HG02885 (cell line): ENCODE measurements at regions not wholly inside any gene's neighbourhood (a gene's known extent, or its start where the extent isn't known, plus 50 kb on each side); places are given as distances from the start of the nearest gene placed in this dataset.
"Not testable (repeated sequence)": the region's sequence is repeated elsewhere in the genome, so short reads cannot be mapped to it uniquely, and the experiment has no call there.

Experiments used
- ATAC-seq: cut with Tn5 transposase; IDR thresholded peaks from one replicate; pipeline ENCODE4 v1.9.1; 2021; ENCODE audit warnings: mild to moderate bottlenecking; ENCODE audit not compliant: unreplicated experiment, poor library complexity

GRCh38 chr2:52312486-52312885, 1280.6 kb upstream of the NRXN1 start:
- ATAC-seq = no peak

DNA sequence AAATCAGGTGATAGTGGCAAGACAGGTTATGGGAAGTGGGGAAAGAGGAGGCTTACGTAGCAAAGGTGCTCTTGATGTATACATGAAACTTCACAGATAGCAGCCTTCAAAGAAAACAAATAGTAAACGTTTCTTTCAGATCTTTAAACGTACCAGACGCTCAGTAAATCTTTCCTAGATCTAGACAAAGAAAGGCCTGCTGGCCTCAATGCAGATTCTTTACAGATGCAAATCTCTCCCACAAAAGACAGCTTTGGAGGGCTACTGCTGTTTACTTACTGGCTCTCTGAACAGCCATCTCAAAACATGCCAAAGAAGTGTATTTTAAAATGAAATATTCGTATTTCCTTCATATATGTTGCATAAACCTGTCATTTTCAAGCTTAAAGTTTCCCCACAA, 1279.9 kb upstream of the NRXN1 start:
- ATAC-seq = no peak

DNA sequence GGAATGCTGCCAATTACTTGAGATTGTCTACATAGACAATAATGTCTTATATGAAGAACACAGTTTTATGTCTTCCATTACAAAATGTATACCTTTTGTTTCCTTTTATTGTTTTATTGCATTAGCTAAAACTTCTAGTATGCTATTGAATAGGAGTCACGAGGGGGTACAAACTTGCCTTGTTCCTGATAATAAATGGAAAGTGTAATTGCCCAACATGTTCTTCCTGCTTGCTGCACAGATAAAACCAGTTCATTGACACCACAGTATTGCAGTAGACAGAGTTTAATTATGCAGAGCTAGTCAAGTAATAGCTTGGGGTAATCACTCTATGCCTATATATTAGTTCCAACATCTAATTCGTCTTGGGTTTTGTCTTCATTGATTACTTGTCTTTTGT, 1276.2 kb upstream of the NRXN1 start:
- ATAC-seq = no peak

DNA sequence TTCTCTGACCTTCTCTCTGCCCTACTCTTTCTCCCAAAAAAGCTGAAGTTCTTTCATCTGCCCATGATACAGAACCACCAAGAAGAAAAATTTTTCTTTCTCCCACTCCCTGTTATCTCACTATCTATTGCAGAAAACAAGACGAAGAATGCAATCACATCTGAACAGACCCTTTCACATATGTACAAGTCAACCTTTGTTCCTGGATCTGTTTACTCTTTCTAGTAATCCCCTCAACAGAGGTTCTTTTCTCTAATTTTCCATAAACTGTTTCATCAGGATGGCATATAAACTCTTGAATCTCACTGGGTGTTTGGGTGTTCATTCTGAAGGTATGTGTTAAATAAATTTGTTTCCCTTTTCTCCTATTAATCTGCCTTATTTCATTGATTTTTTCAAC, 1262.7 kb upstream of the NRXN1 start:
- no peak for ATAC-seq

DNA sequence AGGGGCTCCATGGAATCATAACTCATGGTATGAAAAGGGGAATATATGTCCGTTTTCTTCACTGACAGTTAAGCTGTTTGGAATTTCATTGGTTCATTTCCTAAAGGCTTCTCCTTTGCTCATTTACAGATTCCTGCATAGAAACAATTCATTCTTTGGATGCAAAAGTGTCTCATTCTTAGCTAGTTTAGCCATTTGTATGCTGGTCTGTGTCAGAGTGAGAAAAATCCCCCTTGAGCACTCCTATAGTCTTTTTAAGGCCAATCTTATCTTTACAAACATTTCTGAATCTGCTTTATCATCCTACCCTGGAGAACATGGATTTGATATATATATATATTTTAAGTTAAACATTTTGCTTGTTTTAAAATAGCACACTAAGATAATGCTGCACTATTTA, 1260.9 kb upstream of the NRXN1 start:
- no peak for ATAC-seq

DNA sequence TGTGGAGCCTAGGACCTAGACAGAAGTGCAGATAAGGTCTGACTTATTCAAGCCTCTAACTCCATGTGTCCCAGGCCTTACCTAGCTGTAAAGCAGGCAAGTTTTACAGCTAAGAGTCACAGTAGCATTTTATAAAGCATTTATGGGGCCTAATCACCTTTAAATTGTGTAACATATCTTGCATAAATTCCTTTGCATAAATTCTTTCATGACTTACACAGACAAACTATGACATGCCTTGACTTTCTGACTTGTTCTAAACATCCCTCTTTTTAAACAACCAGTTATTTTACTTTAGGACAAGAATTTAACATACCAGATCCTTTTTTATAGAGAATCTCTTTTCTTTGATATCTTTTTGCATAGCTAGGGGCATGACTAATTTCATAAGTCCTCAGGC, 1257.8 kb upstream of the NRXN1 start:
- no peak for ATAC-seq

DNA sequence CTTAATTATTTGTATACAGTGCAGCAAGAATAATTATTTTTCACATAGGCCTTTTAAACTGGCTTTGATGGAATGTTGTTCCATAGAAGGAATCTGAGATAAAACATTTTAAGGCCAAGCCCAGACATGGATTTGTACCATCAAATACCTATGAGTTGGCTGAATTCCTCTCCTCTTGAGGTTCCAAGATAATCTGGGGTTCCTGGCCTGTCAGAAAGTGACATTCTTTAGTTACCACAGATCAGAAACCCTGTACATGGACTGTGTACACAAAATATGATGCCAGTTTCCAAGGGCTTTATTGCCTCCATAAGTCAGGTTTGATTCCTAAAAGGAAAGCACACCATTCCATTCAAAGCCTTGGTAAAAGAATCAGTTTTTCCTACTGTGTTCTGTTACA, 1256.7 kb upstream of the NRXN1 start:
- no peak for ATAC-seq

GRCh38 chr2:52269696-52270485, 1238.0 kb upstream of the NRXN1 start:
- no peak for ATAC-seq

DNA sequence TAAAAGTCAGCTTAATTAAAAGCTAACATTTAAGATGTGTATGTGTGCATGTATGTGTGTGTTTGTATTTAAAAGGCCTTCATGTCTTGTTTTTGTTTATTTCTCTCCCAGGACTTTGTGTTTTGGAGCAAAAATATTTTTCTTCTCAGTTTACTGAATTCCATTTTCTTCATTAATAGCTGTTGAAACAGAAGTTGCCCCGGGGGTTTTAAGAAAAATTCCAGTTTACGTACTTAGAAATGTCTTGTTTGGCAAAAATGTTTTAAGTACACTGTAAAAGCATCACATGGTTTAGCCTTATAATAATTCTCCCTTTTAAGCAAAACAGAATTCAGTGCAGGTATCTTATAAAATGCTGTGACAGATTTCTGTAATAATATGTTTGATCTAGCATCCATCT, 1233.0 kb upstream of the NRXN1 start:
- no peak for ATAC-seq

DNA sequence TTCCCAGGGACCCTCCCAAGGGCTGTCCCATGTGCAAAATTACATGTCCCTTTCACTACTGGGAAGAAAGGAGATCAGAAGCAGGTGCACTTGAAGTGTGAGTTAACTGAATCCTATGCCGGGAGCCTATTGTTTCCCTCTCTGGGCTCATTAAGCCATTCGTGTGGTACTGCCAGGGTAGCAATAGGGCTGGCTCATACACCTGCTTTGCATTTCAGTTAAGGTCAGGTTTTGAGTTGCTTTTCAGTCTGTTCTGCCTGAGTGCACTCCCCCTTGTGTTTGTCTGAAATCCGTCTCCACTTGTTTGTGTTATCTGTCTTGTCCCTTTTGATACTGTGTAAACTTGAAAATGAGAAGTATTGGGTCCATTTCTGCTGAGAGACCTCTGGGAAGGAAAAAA, 1232.6 kb upstream of the NRXN1 start:
- ATAC-seq = no peak

DNA sequence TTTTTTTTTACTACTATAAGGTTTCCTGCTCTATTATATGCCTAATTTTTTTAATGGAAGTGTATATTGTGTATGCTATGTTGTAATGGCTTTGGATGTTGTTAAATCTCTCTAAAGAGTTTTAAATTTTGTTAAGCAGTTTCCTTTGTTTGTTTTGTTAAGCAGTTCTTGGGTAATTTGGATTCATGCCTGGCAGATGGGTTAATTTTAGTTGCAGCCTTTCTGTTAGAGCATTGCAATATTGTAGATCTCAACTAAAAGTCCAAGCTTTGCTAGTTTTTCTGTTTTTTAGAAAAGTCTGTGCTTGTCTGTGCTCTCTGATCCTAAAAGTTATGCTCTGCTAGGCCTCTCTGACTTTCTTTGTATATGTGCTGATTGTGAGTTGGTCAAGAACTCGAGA, 1229.0 kb upstream of the NRXN1 start:
- no peak for ATAC-seq

DNA sequence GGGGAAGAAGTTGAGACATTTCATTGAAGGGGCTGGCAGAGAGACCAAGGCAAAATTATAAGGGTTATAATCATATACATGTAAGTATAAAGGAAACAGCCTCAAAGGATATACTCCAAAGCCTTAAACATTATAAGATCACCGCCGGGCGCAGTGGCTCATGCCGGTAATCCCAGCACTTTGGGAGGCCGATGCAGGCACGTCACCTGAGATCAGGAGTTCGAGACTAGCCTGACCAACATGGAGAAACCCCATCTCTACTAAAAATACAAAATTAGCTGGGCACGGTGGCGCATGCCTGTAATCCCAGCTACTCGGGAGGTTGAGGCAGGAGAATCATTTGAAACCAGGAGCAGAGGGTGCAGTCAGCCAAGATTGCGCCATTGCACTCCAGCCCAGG, 1227.0 kb upstream of the NRXN1 start:
- not testable (repeated sequence) for ATAC-seq

GRCh38 chr2:52258038-52258437, 1226.1 kb upstream of the NRXN1 start:
- ATAC-seq = no peak

DNA sequence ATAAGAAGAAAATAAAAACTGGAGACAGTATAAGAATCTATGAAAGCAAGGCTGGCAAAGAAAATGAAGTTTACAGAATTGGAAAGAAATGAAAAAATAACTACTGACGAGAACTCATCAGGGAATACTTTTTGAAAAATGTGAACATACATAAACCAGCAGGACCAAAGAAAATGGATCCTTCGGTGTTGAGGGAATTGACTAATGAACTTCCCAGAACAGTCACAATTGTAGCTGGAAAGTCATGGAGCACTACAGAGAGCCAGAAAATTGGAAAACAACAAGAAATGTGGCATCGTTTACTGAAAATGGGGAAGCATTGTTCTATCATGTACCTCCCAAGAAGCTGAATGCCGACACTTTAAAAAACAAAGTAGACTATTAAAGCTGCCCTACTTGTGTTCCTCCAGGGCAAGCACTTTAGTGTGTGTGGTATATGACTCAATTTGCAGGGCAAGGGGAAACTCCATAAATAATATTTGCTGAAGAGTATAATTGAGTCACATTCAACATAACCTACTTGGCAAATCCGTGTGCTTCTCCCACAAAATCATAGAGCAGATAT, 1221.6 kb upstream of the NRXN1 start:
- no peak for ATAC-seq

GRCh38 chr2:52238782-52239181, 1206.8 kb upstream of the NRXN1 start:
- ATAC-seq = no peak

GRCh38 chr2:52222128-52222527, 1190.2 kb upstream of the NRXN1 start:
- no peak for ATAC-seq

GRCh38 chr2:52220393-52220792, 1188.5 kb upstream of the NRXN1 start:
- ATAC-seq = no peak

DNA sequence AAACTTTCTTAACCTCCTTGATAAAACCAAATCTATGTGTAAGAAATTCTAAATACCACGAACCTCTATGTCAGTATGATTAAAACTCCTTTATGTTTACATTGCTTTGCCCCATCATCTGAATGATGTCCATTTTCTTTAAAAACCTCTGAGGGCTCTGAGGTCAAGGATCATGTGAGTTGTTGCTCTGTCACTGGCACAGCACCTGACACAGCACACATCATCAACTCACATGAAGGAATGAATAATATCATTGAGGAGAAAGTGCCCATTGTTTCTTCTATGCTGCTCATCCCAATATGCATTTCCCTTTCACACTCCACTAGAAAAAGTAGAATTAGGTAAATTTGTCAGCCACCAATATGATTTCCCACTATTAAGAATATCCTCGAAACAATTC, 1178.7 kb upstream of the NRXN1 start:
- ATAC-seq = no peak

DNA sequence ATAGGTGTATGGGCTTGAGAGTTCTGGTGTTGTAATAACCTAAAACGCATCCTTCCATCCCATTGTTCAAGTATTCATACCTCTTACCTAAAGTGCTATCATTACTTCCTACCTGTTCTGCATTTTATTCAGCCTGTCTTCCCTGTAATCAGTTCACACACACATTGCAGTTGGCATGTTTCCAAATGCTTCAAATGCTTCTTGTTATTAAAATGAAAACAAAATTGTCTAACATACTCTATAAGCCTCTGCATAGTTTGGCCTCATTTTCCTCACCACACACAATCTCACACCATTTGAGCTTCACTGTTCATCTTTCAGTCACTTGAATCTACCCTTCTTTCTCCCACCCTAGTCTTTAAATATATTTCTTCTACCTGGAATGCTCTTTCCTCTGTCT, 1178.2 kb upstream of the NRXN1 start:
- no peak for ATAC-seq

- ATAC-seq = no peak
Measured at GRCh38 chr2:52194342-52194741, 1162.4 kb upstream of the NRXN1 start.

DNA sequence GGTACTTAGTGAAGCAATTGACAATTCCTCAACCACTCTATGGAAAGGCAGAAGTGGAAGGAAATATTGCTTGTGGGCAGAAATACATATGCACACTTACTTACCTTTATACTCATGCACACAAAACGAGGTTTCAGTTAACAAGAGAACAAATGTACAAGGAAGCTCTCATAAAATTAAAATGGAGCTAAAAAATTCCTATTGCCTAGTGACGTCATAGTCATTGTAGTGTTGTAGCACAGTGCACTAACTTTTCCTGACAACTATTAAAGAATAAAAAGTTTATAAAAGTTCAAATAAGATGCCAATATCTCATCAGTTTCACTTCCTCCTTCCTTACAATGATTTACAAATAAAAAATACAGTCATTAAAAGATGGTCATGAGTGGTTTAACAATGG, 1161.9 kb upstream of the NRXN1 start:
- no peak for ATAC-seq

DNA sequence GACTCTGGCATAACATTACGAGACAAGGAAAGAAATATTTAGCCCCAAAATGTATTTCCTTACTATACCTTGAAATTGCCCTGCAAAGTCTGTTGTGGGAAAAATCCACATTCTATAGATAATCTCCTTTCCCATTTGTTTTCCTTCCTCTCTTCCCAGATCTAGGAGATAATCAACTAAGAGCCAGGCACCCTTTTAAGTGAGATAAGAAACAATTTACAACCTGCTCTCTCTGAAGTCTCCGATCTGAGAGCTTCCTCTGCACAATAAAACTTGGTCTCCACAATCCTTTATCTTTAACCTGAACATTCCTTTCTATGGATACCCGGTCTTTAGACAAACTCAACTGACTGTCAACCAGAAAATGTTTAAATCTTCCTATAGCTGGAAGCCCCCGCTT, 1160.7 kb upstream of the NRXN1 start:
- no peak for ATAC-seq
